NOMO-1 (cell line): ENCODE measurements at regions not wholly inside any gene's neighbourhood (a gene's known extent, or its start where the extent isn't known, plus 50 kb on each side); places are given as distances from the start of the nearest gene placed in this dataset.

Experiments used
- DNase-seq, 2 experiments: peaks; one replicate each; lab custom pipeline; 2025; ENCODE audit not compliant: unreplicated experiment in 2 of 2; lab: John Stamatoyannopoulos, UW

GRCh38 chr3:83302091-83302490, 1540.6 kb upstream of the GBE1 start:
- DNase-seq: no peak

- no peak for DNase-seq
Measured at GRCh38 chr3:83317605-83318004, 1556.2 kb upstream of the GBE1 start.

DNA sequence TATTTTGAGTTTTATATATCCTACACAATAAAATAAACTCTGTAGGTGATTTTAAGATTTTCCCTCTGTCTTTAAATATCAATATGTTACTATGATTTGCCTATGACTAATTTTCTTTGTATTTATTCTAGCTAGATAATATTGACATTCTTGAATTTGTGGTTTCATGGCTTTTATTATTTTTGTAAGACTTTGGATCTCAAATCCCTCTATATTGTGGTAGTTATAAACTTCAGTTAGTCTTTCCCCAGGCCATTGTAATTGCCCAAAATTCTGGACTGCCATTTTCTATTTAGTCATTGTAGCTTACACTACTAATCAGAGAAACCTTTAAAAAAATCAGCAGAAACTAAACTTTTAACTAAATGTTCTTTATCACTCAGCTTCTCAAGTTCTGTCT, 1559.3 kb upstream of the GBE1 start:
- DNase-seq: no peak

DNA sequence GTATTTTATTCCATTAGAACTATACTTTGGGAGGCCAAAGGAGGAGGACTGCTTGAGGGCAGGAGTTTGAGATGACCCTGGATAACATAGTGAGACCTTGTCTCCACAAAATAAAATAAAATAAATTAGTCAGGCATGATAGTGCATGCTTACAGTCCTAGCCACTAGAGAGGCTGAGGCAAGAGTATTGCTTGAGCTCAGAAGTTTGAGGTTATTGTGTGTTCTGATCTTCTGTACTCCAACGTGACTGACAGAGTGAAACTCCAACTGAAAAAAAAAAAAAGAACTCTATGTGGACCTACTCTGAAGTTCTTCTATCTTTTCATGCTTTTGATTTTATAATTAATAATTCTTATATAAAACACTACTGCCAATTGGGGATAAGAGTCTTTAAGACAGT, 1560.0 kb upstream of the GBE1 start:
- DNase-seq: no peak

DNA sequence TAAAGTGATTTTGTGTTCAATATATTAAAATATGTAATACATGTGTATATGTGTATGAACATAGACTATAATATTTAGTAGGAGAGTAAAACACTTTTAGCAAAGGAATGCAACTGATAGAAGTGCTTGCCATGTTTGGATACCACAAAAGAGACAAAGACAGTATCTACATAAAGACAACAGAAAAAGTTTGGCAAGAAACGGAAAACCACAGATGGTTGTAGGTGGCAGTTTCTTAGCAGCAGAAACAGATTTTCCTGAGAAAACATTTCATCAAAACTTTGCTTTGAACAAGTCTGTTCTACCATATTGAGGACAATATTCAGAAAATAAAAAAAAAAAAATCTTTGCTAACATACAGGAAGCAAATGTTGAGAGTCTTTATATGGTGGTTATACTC, 1560.4 kb upstream of the GBE1 start:
- no peak for DNase-seq

DNA sequence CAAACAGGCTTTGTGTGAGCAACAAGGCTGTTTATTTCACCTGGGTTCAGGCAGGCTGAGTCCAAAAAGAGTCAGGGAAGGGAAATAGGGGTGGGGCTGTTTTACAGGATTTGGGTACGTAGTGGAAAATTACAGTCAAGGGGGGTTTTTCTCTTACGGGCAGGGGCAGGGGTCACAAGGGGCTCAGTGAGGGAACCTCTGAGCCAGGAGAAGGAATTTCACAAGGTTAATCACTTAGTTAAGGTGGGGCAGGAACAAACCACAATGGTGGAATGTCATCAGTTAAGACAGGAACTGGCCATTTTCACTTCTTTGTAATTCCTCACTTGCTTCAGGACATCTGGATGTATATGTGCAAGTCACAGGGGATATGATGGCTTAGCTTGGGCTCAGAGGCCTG, 1592.8 kb upstream of the GBE1 start:
- no peak for DNase-seq

DNA sequence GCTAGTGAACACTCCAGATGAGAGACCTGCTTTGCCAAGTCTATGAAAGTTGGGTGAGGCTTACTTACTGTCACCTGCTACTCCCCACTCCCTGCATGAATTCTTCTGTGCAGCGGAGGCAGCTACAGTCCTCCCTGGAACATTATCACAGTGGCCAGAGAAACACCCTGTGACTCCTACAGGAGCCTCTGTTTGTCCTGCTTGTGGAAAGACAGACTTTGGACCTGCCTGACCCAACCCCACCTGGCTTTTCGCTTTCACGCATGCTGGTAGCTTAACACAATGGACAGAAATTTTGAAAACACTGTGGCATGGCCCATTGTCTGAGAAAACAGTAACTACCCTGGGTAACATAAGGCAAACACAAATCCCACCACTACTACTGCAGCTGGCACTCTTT, 1565.5 kb upstream of the CADM2 start:
- no peak for DNase-seq

DNA sequence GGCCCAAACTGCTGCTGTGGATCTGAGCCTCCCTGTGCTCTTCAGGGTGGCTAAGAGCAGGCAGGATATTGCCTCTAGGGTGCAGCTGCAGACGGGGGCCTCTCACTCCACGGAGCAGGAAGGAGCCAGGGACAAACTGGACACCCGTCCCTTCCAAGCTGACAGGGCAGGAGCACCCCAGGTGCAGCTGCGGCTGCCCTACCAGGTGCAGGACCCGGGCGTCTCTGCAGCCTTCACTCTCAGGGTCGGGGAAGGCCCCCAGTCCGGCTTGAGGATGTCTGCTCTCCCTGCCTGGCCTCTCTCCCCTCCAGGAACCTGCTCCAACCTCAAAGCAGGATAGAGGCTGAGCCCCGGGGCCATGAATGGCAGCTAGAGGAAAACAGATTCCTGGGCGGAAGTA, 1554.9 kb upstream of the CADM2 start:
- DNase-seq: no peak

- no peak for DNase-seq
Measured at GRCh38 chr3:83426300-83426699, 1532.5 kb upstream of the CADM2 start.

DNA sequence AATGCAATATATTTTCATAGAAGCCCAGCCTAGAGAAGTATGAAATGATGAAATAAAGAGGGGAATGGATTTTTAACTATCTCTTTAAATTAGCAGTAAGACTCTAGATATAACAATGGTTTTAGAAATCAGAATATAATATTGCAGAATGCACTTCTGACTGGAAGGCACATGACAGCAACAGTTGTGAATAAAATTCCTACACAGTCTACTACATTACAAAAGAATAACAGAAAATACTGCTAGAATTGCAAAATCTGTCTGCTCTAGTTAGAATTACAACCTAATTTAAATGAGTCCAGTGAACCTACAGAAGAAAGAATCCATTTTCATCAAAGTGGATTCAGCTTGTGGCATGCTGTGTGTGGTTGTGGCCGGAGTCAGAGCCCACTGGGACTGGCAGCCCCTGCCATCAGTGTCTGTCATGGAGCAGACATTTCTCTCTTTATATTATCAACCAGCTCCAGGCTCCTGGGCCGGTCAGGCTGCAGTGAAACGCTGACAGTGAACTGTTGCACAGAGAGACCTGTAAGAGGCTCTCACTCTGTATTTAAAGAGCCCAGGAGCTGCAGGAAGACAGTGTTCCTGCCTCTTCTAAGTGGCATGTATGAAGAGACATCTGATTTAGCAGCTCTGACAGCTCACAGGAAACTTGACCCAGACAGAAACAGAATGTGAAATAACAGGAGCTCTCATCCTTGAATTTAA, 1523.8 kb upstream of the CADM2 start:
- no peak for DNase-seq

DNA sequence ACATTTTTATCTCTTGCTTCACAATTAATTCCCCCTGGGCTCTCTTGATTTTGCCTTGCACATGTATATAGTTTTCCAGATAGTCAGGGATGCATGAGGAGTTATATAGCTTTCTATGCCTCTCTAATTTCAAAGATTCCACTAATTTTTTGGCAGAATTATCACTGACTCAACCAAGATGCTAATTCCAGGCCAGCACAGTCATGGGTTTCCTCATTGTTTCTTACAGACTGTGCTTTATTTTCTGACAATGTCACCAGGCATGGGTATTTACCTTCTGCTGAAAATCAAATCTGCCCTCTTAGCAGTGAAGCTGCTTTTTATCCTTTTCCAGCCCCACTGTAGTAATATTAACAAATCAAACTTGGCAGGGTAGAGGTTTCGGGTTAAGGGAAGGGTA, 1520.6 kb upstream of the CADM2 start:
- DNase-seq: no peak

- DNase-seq: no peak
Measured at GRCh38 chr3:83453056-83453455, 1505.7 kb upstream of the CADM2 start.

GRCh38 chr3:83454353-83454752, 1504.4 kb upstream of the CADM2 start:
- DNase-seq: no peak

DNA sequence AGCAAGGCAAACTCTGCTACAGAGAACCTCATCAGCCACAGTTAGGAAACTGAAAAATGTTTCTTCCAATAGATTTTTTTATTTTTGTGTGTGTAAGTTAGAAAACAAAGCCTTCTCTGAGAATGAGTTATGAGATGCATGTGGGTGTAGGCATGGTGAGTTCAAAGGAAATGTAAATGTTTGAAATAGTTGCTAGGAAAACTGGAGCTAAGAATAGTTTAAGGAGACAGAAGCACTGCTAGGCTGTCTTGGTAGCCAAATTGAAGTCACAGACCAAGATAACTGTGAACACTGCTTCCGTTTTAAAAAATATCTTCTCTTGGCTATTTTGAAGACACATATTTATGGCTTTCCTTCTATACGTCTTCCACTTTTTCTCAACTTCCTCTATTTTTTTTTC, 1501.2 kb upstream of the CADM2 start:
- DNase-seq: no peak

DNA sequence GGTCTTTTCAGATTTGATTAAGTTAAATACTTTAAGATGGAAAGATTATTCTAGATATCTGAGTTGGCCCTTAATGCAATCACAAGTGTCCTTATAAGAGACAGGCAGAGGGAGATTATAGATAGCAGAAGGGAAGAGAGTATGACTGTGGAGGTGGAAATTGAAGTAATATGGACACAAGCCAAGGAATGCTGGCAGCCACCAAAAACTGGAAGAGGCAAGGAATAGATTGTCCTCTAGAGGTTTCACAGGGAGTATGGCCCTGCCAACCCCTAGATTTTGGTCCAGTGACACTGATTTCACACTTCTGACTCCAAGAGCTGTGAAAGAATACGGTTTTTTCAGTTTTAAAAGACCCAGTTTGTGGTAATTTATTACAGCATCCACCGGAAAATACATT, 1498.7 kb upstream of the CADM2 start:
- DNase-seq: no peak

DNA sequence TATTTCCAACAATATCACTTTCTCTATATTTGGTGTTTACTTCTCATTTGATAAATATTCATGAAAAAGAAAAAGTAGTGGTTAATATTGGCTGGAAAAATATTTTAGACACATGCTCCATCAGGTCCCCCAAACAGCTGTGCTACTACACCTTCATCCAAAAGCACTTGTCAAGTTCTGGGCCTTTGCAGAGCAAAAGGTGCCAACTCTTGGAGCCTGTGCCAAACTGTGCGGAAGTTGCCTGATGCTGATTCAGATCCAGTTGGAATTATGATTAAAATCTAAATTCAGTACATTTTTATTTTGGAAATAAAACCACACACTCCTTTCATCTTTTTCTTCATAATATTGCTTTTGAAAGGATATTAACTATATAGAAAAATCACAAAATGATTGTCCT, 1497.4 kb upstream of the CADM2 start:
- no peak for DNase-seq

DNA sequence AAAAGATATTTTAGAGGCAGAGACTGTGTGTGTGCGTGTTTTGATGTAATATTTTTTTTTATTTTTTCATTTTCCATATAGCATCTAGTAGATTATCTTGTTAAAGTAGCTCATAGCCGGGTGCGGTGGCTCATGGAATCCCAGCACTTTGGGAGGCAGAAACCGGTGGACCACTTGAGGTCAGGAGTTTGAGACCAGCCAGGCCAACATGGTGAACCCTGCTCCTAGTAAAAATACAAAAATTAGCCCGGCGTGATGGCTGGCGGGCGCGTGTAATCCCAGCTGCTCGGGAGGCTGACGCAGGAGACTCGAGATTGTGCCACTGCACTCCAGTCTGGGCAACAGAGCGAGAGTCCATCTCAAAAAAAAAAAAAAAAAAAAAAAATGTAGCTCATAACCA, 1481.2 kb upstream of the CADM2 start:
- no peak for DNase-seq

GRCh38 chr3:83482402-83483070, 1476.3 kb upstream of the CADM2 start:
- no peak for DNase-seq

DNA sequence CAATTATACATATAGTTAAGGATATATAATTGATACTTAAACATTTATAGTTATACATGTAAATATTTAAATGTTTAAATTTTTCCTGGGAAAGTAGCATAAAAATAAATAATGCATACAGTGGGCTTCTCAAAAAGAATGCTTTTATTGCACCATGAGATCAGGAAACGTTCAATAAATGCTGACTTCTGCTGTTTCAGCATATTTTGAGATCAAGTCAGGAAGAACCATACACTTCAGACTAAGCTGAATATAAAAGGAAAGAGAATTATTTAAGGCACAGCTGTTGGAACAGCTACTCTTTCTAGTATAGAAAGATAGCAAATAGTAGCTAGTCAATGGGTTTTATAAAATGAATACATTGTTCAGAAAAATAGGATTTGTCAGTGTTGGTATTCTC, 1462.3 kb upstream of the CADM2 start:
- DNase-seq: no peak

GRCh38 chr3:83498361-83499016, 1460.3 kb upstream of the CADM2 start:
- no peak for DNase-seq

DNA sequence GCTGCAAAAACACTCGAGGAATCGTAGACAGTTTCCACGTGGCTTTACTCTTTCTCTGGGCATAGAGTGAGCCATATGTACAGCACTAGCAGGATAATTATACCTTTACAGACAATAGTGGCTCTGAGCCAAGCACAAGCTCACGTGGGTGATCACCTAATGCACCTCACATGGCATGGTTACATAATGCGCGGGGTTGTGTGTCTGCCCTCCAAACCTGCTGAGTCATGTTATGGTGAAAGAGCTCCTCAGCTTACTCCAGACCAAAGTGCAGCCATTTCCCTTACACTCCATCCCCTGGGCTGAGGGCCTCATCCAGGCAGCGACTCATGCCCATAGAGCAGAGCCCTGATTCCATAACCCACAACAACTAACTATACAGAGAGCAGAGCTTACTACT, 1458.4 kb upstream of the CADM2 start:
- no peak for DNase-seq

DNA sequence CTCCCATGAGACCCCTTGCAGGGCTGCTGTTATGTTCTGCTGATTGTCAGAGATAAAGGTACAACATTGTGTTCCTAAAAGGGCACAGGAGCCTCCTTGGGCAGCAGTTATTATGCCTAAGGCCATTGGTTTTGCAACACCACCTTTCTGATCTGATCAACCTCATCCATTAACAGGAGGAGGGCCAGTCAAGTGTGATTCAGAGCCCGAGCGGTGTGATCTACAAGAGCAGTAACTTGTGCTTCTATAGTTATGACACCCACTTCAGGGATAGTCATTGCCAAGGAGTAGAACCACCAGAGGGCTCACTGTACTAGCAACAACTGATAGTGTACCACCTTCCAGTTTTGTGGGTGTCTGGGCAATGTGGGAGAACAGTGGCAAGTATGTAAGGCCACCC, 1457.9 kb upstream of the CADM2 start:
- DNase-seq: no peak
